Ascending aorta (tissue), 2 donors: ENCODE measurements at regions not wholly inside any gene's neighbourhood (a gene's known extent, or its start where the extent isn't known, plus 50 kb on each side); places are given as distances from the start of the nearest gene placed in this dataset.
A peak's percentile ranks its signal among the peaks of the same experiment; 100 is the strongest.
"Not testable (repeated sequence)": the region's sequence is repeated elsewhere in the genome, so short reads cannot be mapped to it uniquely, and the experiment has no call there.

Source experiments
- DNase-seq, 2 donors: peaks; one replicate each; pipeline ENCODE4 v3.0.0-alpha.2; 2019; ENCODE audit warnings: low spot score in 2 of 2
- H3K27ac ChIP-seq, 2 donors: fragments of 200-600 bp; sonication (generic); one replicate each; pipeline ENCODE4 v1.5.1; 2016 to 2017; ENCODE audit warnings: mild to moderate bottlenecking in 1 of 2
- H3K27me3 ChIP-seq: fragments of 200-600 bp; sonication (generic); one replicate; pipeline ENCODE4 v1.5.1; 2017
- H3K36me3 ChIP-seq, 2 donors: fragments of 200-600 bp; sonication (generic); one replicate each; pipeline ENCODE4 v1.5.1; 2016
- H3K4me1 ChIP-seq, 2 donors: fragments of 200-600 bp; sonication (generic); one replicate each; pipeline ENCODE4 v1.5.1; 2016 to 2017; ENCODE audit warnings: mild to moderate bottlenecking in 1 of 2
- H3K4me3 ChIP-seq, 2 donors: fragments of 200-600 bp; sonication (generic); one replicate each; pipeline ENCODE4 v1.5.1; 2016 to 2017; ENCODE audit warnings: mild to moderate bottlenecking in 1 of 2
- H3K9me3 ChIP-seq, 2 donors: fragments of 200-600 bp; sonication (generic); one replicate each; pipeline ENCODE4 v1.5.1; 2016
- CTCF ChIP-seq, 3 experiments: fragments of 200-600 bp in 2 of 3; fragments of 450-650 bp in 1 of 3; sonication (generic) in 2 of 3; IDR thresholded peaks; one replicate each; pipeline ENCODE4 v1.5.1; 2016 to 2019; ENCODE audit warnings: antibody characterized with exemption in 3 of 3, mild to moderate bottlenecking in 1 of 3, moderate library complexity in 1 of 3
- intact Hi-C: fragments of 100-400 bp; cut with DNase I; formaldehyde crosslinking; loops from one replicate; pipeline ENCODE4 v1.15.1; 2023

GRCh38 chr11:87894961-87895360 is 280.3 kb downstream of the RAB38 start:
- no peaks in the 10 kb centered on the region for H3K36me3 ChIP-seq
- no peaks in the 10 kb centered on the region for H3K27me3 ChIP-seq
- no peaks in the 10 kb centered on the region for H3K4me1 ChIP-seq
- TF ChIP-seq CTCF (IDR thresholded peaks at IDR 0.05) = no peak
- no peak overlapping the region for H3K4me3 ChIP-seq
- DNase-seq = no peak
- no peaks in the 10 kb centered on the region for H3K9me3 ChIP-seq
- no peak overlapping the region for H3K27ac ChIP-seq
- intact Hi-C loops = no loop called here

GRCh38 chr11:87892291-87892690 is 283.0 kb downstream of the RAB38 start:
- Histone ChIP-seq H3K27ac (no peak overlapping the region), H3K4me3 (no peak overlapping the region), H3K27me3 (no peaks in the 10 kb centered on the region), H3K9me3 (no peaks in the 10 kb centered on the region), H3K4me1 (no peaks in the 10 kb centered on the region), H3K36me3 (no peaks in the 10 kb centered on the region)
- no peak for TF ChIP-seq CTCF (IDR thresholded peaks at IDR 0.05)
- DNase-seq = no peak
- intact Hi-C loops = no loop called here

GRCh38 chr11:87889126-87889525 is 286.1 kb downstream of the RAB38 start:
- Histone ChIP-seq H3K27me3 (no peaks in the 10 kb centered on the region), H3K4me1 (no peaks in the 10 kb centered on the region)
- intact Hi-C loops = no loop called here

GRCh38 chr11:87885084-87885483 is 290.2 kb downstream of the RAB38 start:
- H3K27me3 ChIP-seq, H3K4me1 ChIP-seq, H3K27ac ChIP-seq, DNase-seq, intact Hi-C loops, H3K4me3 ChIP-seq, H3K9me3 ChIP-seq, H3K36me3 ChIP-seq: not testable (repeated sequence)

More at GRCh38 chr11:87889126-87889525, 286.1 kb downstream of the RAB38 start:
- DNase-seq = no peak
- Histone ChIP-seq H3K36me3 (no peaks in the 10 kb centered on the region), H3K27ac (no peak overlapping the region), H3K9me3 (no peaks in the 10 kb centered on the region), H3K4me3 (no peak overlapping the region)
- TF ChIP-seq CTCF (IDR thresholded peaks at IDR 0.05) = no peak

- intact Hi-C loops = no loop called here
- no peak overlapping the region for H3K4me3 ChIP-seq
Measured at GRCh38 chr11:87879118-87879517, 296.1 kb downstream of the RAB38 start.

GRCh38 chr11:87878373-87878825 is 296.8 kb downstream of the RAB38 start:
- H3K27me3 ChIP-seq = no peaks in the 10 kb centered on the region
- H3K9me3 ChIP-seq = no peaks in the 10 kb centered on the region
- intact Hi-C loops = no loop called here
- peak in 1 of 3 experiments; percentile 36 for TF ChIP-seq CTCF (IDR thresholded peaks at IDR 0.05)
- no peaks in the 10 kb centered on the region for H3K36me3 ChIP-seq
- H3K4me3 ChIP-seq = no peak overlapping the region
- DNase-seq = no peak
- no peak overlapping the region for H3K27ac ChIP-seq
- H3K4me1 ChIP-seq = peaks cover 0 to 2% of the 10 kb centered on the region in 2 donors

More at GRCh38 chr11:87879118-87879517, 296.1 kb downstream of the RAB38 start:
- H3K9me3 ChIP-seq = no peaks in the 10 kb centered on the region
- TF ChIP-seq CTCF (IDR thresholded peaks at IDR 0.05) = no peak
- H3K4me1 ChIP-seq = peaks cover 0 to 2% of the 10 kb centered on the region in 2 donors
- H3K36me3 ChIP-seq = no peaks in the 10 kb centered on the region
- H3K27ac ChIP-seq = no peak overlapping the region
- no peak for DNase-seq
- H3K27me3 ChIP-seq = no peaks in the 10 kb centered on the region
